NT2/D1 (cell line): ENCODE measurements at regions not wholly inside any gene's neighbourhood (a gene's known extent, or its start where the extent isn't known, plus 50 kb on each side); places are given as distances from the start of the nearest gene placed in this dataset.

Source experiments
- SUZ12 ChIP-seq: IDR thresholded peaks from 2 replicates; pipeline ENCODE4 v1.6.1; 2011; ENCODE audit not compliant: insufficient read length, insufficient read depth; ENCODE audit errors: extremely low read depth
- YY1 ChIP-seq: IDR thresholded peaks from 2 replicates; pipeline ENCODE4 v1.6.1; 2011; ENCODE audit not compliant: insufficient read length, insufficient read depth

- TF ChIP-seq YY1 (no peak), SUZ12 (no peak)
Observed at GRCh38 chr7:67990716-67991115, 994.1 kb downstream of the TYW1 start.
